Activated T-helper 2 cell treated with anti-CD3 and anti-CD28 coated beads, Interferon-gamma antibody, Interleukin-2, Interleukin-4, amounts not matched to agents 10 μg/mL and 5 μg/mL and 100 μg/mL, durations not matched to agents 14 hours and 24 hours and 36 hours (primary cell): ENCODE measurements at regions not wholly inside any gene's neighbourhood (a gene's known extent, or its start where the extent isn't known, plus 50 kb on each side); places are given as distances from the start of the nearest gene placed in this dataset.

Source experiments
- DNase-seq: peaks from one replicate; pipeline ENCODE4 v3.0.0; 2021; ENCODE audit warnings: low spot score
- H3K27ac Mint-ChIP-seq: one replicate; pipeline ENCODE4 v1.8.0; 2021; ENCODE audit warnings: mixed read lengths
- H3K27me3 Mint-ChIP-seq: one replicate; pipeline ENCODE4 v1.8.0; 2021; ENCODE audit warnings: low read depth, mixed read lengths
- H3K36me3 Mint-ChIP-seq: one replicate; pipeline ENCODE4 v1.8.0; 2021; ENCODE audit warnings: low read depth, mixed read lengths
- H3K4me1 Mint-ChIP-seq: one replicate; pipeline ENCODE4 v1.8.0; 2021; ENCODE audit warnings: low read depth, mixed read lengths
- H3K4me3 Mint-ChIP-seq: one replicate; pipeline ENCODE4 v1.8.0; 2021; ENCODE audit warnings: low read depth, mild to moderate bottlenecking, moderate library complexity, mixed read lengths
- H3K9me3 Mint-ChIP-seq: one replicate; pipeline ENCODE4 v1.8.0; 2021; ENCODE audit warnings: mixed read lengths
- intact Hi-C: fragments of 100-400 bp; cut with micrococcal nuclease; formaldehyde crosslinking; loops from one replicate; pipeline ENCODE4 v1.15.1; 2023

DNA sequence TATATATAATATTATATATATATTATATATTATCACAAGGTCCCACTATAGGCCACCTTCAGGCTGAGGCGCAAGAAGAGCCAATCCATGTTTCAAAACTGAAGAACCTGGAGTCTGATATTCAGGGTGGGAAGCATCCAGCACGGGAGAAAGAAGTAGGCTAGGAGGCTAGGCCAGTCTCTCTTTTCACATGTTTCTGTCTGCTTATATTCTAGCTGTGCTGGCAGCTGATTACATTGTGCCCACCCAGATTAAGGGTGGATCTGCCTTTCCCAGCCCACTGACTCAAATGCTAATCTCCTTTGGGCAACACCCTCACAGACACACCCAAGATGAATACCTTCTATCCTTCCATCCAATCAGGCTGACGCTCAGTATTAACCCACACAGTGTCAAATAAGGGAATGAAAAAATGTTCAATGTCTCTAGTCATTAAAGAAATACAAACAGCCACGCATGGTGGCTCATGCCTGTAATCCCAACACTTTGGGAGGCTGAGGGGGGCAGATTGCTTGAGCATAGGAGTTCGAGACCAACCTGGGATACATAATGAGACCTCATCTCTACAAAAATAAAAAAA is 135.4 kb upstream of the PCBD1 start:
- H3K36me3 Mint-ChIP-seq = no peaks in the 10 kb centered on the region

DNA sequence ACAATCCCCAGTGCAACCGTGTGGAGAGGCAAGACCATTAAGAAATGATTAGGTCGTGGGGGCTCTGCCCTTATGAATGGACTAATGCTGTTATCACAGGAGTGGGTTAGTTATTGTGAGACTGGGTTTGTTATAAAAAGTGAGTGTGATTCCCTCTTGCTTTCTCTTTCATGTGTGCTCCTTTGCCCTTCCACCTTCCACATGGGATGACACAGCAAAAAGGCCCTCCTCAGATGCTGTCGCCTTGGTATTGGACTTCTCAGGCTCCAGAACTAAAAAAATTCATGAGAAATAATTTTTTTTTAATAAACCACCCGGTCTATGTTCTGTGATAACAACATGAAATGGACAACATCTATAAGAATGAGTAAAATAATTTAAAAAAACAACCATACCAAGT is 136.1 kb upstream of the PCBD1 start:
- no peak overlapping the region for H3K4me3 Mint-ChIP-seq
- DNase-seq = no peak
- no peaks in the 10 kb centered on the region for H3K36me3 Mint-ChIP-seq
- intact Hi-C loops = no loop called here
- no peak overlapping the region for H3K27ac Mint-ChIP-seq
- H3K9me3 Mint-ChIP-seq = no peaks in the 10 kb centered on the region
- no peaks in the 10 kb centered on the region for H3K4me1 Mint-ChIP-seq
- H3K27me3 Mint-ChIP-seq = no peaks in the 10 kb centered on the region

More for the DNA sequence above, 135.4 kb upstream of the PCBD1 start:
- intact Hi-C loops = no loop called here
- no peaks in the 10 kb centered on the region for H3K9me3 Mint-ChIP-seq
- no peak for DNase-seq
- no peak overlapping the region for H3K4me3 Mint-ChIP-seq
- no peak overlapping the region for H3K27ac Mint-ChIP-seq
- H3K27me3 Mint-ChIP-seq = no peaks in the 10 kb centered on the region
- H3K4me1 Mint-ChIP-seq = no peaks in the 10 kb centered on the region

DNA sequence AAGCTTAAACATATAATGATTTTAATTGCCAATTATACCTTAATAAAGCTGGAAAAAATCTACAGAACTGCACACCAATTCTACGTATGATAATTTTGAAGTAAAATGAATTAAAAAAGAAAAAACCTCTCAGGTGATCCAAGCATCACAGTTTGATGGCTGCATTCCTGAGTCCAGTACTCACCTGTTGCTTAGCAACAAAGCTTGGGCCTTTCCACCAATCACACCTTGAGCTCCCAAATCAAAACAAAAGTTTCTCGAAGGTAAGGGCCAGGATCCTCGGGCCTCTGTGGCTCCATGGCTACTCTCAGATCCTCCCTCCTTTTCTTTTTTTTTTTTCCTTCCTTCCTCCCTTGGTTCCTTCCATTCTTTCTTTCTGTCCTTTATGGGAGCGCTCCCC is 137.2 kb upstream of the PCBD1 start:
- Mint-ChIP-seq H3K27me3 (no peaks in the 10 kb centered on the region), H3K27ac (no peak overlapping the region), H3K36me3 (no peaks in the 10 kb centered on the region), H3K4me1 (no peaks in the 10 kb centered on the region), H3K9me3 (no peaks in the 10 kb centered on the region), H3K4me3 (no peak overlapping the region)
- no peak for DNase-seq
- intact Hi-C loops = no loop called here

DNA sequence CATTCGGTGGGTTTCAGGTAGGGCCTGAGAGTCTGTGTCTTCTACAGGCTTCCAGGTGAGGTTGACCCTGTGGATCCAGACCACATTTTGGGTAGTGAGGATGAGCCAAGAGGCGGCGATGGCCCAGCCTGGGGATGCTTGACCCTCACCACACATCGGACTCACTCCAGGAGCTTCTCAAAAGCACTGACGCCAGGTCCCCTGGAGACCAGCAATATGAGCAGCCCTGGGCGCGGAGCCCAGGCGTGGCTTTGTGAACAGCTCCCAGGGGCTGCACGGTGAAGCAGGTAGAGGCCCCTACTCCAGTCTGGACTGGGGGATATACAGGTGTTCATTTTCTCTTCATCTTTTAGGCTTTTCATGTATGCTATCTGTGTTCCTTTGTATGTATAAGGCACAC is 139.7 kb upstream of the PCBD1 start:
- Mint-ChIP-seq H3K4me1 (no peaks in the 10 kb centered on the region), H3K4me3 (no peak overlapping the region), H3K27ac (no peak overlapping the region), H3K27me3 (no peaks in the 10 kb centered on the region), H3K36me3 (no peaks in the 10 kb centered on the region), H3K9me3 (no peaks in the 10 kb centered on the region)
- intact Hi-C loops = no loop called here
- no peak for DNase-seq

DNA sequence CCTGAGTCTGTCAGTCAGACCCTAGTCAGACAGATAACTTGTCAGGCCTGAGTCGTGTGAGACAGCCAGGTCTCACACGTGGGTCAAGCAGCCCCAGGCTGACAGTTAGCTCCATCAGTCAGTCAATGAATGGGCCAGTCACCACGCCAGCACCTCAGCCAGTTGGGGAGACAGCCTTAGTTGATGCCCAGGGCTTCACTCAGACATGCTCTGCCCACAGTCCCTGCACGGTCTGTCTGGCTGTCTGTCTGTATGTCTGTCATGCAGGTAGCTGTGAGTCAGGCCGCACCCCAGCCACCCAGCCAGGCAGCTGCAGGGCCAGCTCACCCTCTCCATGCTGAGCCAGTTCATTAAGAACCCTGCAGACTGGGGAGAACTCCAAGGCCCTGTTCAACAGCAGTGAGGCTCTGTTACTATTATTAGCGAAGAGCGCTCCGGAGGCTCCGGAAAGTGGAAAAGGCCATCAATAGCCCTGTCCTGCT is 141.1 kb upstream of the PCBD1 start:
- no peak for DNase-seq
- intact Hi-C loops = no loop called here
- no peaks in the 10 kb centered on the region for H3K9me3 Mint-ChIP-seq
- no peak overlapping the region for H3K4me3 Mint-ChIP-seq
- H3K4me1 Mint-ChIP-seq = no peaks in the 10 kb centered on the region
- H3K27ac Mint-ChIP-seq = no peak overlapping the region
- H3K27me3 Mint-ChIP-seq = no peaks in the 10 kb centered on the region
- no peaks in the 10 kb centered on the region for H3K36me3 Mint-ChIP-seq

DNA sequence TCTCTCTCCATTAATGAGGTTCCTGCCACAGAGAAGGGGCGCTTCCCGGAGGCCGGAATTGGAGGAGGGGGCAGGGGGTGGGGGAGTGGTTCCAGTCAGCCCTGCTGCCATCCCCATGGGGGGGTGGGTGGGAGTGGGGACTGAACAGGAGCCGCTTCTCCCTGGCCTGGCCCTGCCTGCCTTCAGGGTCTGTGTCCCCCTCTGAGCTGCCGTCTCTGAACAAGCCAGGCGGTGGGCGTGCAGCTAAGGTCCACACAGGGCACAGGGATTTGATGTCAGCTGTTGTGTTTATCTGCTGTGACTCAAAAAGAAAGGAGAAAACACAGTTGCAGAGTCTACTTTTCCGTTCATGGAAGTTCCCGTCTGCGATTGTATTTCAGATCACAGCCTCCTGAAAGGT is 141.5 kb upstream of the PCBD1 start:
- Mint-ChIP-seq H3K4me1 (no peaks in the 10 kb centered on the region), H3K27me3 (no peaks in the 10 kb centered on the region), H3K36me3 (no peaks in the 10 kb centered on the region), H3K4me3 (no peak overlapping the region), H3K27ac (no peak overlapping the region), H3K9me3 (no peaks in the 10 kb centered on the region)
- intact Hi-C loops = no loop called here
- DNase-seq = no peak

DNA sequence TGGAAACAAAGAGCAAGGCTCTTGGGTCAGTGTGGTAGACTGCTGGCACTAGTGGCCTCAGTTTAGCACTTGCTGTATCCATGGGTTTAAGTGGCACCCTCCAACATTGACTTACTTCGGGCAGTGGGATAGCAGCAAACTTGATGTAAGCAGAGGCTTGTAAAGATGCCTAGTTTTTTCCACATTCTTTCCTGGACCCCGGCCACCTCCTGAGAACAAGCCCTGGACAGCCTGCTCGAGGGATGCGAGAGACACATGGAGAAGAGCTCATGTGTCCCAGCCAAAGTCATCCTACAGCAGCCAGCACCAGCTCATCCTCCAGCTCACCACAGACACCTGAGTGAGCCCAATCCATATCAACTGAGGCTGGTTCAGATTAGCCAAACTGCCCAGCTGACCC is 142.7 kb upstream of the PCBD1 start:
- H3K27ac Mint-ChIP-seq = no peak overlapping the region
- H3K4me3 Mint-ChIP-seq = no peak overlapping the region
- no peaks in the 10 kb centered on the region for H3K36me3 Mint-ChIP-seq
- no peaks in the 10 kb centered on the region for H3K4me1 Mint-ChIP-seq
- intact Hi-C loops = no loop called here
- DNase-seq = no peak
- H3K9me3 Mint-ChIP-seq = no peaks in the 10 kb centered on the region
- H3K27me3 Mint-ChIP-seq = no peaks in the 10 kb centered on the region

DNA sequence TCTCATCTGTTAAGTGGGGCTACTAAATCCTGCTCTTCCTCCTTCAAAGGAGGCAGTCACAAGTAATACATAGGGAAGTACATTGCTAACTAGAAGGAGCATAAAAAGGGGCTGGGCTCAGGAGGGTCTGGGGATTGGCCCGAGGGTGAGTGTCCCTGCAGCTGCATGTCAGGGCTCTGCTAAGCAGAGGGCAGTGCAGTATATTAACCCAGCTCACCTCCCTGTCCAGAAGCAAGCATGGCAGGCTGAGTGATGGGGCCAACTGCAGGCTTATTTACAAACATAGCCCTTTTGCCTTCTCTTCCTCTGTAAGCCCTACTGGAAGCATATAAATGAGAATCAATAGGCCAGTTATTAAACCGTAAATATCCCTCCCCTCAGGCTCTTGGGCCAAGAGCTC is 143.2 kb upstream of the PCBD1 start:
- no peaks in the 10 kb centered on the region for H3K9me3 Mint-ChIP-seq
- H3K4me3 Mint-ChIP-seq = no peak overlapping the region
- H3K36me3 Mint-ChIP-seq = no peaks in the 10 kb centered on the region
- no peaks in the 10 kb centered on the region for H3K4me1 Mint-ChIP-seq
- H3K27me3 Mint-ChIP-seq = no peaks in the 10 kb centered on the region
- no peak for DNase-seq
- no peak overlapping the region for H3K27ac Mint-ChIP-seq
- intact Hi-C loops = no loop called here

DNA sequence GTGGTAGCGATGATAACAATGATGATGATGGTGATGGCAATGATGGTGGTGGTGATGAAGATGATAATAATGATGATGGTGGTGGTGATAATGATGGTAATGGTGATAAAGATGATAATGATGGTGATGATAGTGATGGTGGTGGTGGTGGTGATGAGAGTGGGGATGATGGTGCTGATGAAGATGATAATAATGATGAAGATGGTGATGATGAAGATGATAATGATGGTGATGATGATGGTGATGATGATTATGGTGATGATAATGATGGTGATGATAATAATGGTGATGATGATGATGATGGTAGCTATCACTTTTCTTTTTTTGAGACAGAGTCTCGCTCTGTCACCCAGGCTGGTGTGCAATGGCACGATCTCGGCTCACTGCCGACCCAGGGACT is 144.5 kb upstream of the PCBD1 start:
- Mint-ChIP-seq H3K27me3 (no peaks in the 10 kb centered on the region), H3K4me3 (no peak overlapping the region), H3K27ac (no peak overlapping the region), H3K9me3 (no peaks in the 10 kb centered on the region), H3K36me3 (no peaks in the 10 kb centered on the region), H3K4me1 (no peaks in the 10 kb centered on the region)
- no peak for DNase-seq
- intact Hi-C loops = no loop called here

DNA sequence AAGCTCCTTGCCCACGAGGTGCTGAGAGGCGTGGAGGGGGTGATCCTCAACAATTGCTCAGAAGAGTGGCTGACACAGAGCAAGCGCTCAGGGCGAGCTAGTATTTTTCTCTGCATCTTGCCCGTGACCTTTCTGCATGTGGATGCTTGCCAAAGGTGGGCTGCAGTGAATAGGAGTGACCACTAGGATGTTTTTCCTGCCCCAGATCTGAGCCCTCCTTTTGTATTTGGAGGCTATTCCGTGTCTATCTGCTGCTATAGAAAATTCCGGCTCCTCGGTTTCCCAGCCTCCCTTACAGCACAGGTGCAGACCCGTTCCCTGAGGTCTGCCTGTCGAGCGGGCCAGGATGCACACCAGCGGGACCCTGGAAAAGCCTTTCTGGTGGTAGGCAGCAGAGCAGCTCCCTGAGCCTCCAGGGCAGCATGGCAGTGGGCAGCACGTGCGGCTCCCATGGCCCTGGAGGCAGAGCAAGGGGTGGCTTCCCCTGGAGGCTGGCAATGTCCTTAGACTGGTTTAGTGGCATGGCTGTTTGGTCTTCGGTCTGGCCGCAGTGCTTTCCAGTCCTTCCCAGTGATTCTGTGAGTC is 145.1 kb upstream of the PCBD1 start:
- Mint-ChIP-seq H3K9me3 (no peaks in the 10 kb centered on the region), H3K27me3 (no peaks in the 10 kb centered on the region), H3K27ac (no peak overlapping the region), H3K4me1 (no peaks in the 10 kb centered on the region), H3K36me3 (no peaks in the 10 kb centered on the region), H3K4me3 (no peak overlapping the region)
- intact Hi-C loops = no loop called here
- no peak for DNase-seq

DNA sequence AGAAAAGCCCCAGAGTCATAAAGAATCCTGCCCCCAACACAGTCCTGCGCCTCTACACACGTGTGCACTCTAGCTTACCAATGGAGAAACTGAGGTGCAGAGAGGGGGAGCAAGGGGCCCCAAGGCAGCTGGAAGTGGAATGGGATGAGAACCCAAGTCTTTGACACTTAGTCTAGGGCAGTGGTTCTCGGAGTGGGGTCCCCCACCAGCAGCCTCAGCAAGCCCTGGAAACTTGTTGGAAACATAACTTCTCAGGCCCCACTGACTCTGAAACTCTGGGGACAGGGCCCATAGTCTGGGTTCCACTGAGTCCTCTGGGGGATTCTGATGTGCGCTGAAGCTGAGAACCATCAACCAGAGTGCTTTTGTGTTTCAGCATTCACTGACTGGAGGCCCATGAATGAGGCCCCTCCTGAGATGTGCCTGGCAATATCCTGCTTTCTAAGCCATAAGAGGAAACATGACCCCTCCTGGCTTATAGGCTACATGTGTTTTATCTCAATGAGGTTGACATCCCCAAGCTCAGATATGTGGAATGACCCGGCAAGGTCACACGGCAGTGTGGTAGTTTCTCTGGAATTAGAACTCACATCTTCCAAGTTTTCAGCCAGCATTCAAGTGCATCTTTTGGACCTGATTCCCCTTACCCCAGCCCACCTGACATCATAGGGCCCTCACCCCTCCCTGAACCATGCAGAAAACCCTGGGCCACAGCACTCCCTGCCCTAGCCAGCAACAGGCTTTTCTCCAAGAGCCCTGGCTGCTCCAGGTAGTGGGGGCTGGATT is 147.3 kb upstream of the PCBD1 start:
- Mint-ChIP-seq H3K27ac (no peak overlapping the region), H3K4me3 (no peak overlapping the region), H3K4me1 (no peaks in the 10 kb centered on the region), H3K36me3 (no peaks in the 10 kb centered on the region), H3K27me3 (no peaks in the 10 kb centered on the region), H3K9me3 (no peaks in the 10 kb centered on the region)
- DNase-seq = no peak
- intact Hi-C loops = no loop called here

DNA sequence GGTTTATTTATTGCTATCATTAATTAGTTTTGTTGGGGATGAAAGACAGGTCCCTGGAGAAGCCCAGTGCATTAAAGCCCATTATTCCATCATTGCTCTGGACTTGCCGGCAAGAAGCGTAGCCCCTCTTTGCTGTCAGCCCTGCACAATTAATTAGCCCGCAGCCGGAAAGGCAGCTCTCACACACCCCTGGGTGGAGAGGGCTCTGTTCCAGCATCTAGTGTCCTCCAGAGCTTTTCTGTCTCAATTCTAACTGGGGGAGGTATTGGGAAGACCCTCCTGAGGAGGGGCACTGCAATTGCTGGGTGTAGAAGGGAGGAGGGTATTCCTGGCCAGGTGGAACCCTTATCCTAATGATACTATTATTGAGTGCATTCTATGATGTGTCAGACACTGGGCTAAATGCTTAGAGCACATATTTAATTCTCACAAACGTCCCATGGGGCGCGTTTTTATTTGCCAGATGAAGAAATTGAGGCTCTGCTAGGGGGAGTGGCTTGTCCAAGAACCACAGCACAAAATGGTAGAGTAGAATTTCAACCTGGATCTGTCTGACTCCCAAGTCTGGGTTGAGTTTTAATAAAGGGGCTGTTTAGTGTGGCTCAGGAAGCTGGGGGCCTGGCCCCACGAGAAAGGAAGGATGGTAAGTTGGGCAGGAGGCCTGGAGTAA is 148.1 kb upstream of the PCBD1 start:
- Mint-ChIP-seq H3K4me3 (no peak overlapping the region), H3K4me1 (no peaks in the 10 kb centered on the region), H3K36me3 (no peaks in the 10 kb centered on the region), H3K27ac (no peak overlapping the region), H3K27me3 (no peaks in the 10 kb centered on the region), H3K9me3 (no peaks in the 10 kb centered on the region)
- intact Hi-C loops = no loop called here
- DNase-seq = no peak

DNA sequence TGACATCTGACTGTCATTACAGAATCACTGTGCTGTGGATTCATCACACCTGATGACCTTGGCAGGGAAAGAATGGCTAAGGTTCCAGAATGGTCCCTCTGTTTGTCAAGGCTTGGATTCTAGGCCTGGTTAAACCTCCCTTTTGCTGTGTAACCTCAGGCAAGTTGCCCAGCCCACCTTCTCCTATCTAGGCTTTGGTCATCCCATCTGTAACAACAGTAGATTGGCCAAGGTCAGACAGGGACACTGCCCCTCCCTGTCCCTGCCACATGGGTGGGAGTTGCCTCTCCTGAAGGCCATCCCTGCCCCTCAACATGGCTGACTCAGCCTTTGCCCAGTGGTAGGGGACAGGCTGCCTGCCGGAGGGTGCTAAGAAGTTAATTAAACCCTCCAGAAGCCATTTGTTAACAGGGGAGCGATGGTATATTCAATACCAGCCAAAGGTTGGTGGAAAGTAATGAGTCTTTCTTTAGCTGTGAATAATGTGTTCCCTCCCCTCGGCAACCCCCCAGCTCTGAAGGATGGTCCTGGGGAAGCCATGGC is 149.8 kb upstream of the PCBD1 start:
- H3K36me3 Mint-ChIP-seq = no peaks in the 10 kb centered on the region
- no peaks in the 10 kb centered on the region for H3K27me3 Mint-ChIP-seq
- no peak overlapping the region for H3K4me3 Mint-ChIP-seq
- intact Hi-C loops = no loop called here
- no peak for DNase-seq
- no peaks in the 10 kb centered on the region for H3K9me3 Mint-ChIP-seq
- H3K4me1 Mint-ChIP-seq = no peaks in the 10 kb centered on the region
- no peak overlapping the region for H3K27ac Mint-ChIP-seq
